A549 (cell line): ENCODE measurements at regions not wholly inside any gene's neighbourhood (a gene's known extent, or its start where the extent isn't known, plus 50 kb on each side); places are given as distances from the start of the nearest gene placed in this dataset.

Experiments used
- ATAC-seq, 2 experiments: fragments of 200-7000 bp in 1 of 2; fragments of >200 bp in 1 of 2; cut with Nextera tagmentation in 1 of 2; cut with Tn5 transposase in 1 of 2; 3 replicates each; pipeline versions ENCODE4 v1.8.0 to v1.9.1; 2018 to 2020; ENCODE audit warnings: mild to moderate bottlenecking in 1 of 2, moderate library complexity in 1 of 2
- CTCF ChIA-PET: fragments of 300-600 bp; sonication (Branson Sonifier 250); formaldehyde crosslinking; extraction: SDS; loops from one replicate; lab custom pipeline; 2021; ENCODE audit warnings: antibody characterized with exemption, inconsistent platforms; lab: Yijun Ruan, JAX
- POLR2A ChIA-PET: fragments of 350-600 bp; formaldehyde crosslinking; extraction: SDS; loops from one replicate; lab custom pipeline; 2021; ENCODE audit warnings: antibody characterized with exemption, inconsistent platforms; lab: Yijun Ruan, JAX
- DNase-seq, 2 experiments: peaks; one replicate each; pipeline versions ENCODE4 v3.0.0 to v3.0.0-alpha.2; 2011 to 2016; ENCODE audit warnings: low read depth in 1 of 2, low spot score in 1 of 2
- FAIRE-seq: peaks from 2 replicates; lab custom pipeline; 2011; peaks lifted over from hg19 to GRCh38; lab: Jason Lieb, UNC
- H3K27ac ChIP-seq, 2 experiments: fragments of >200 bp; sonication (Bioruptor Twin); formaldehyde crosslinking; 3 replicates each; pipeline ENCODE4 v1.5.1; 2016 to 2017
- H3K4me1 ChIP-seq: fragments of >200 bp; sonication (Bioruptor Twin); formaldehyde crosslinking; 3 replicates; pipeline ENCODE4 v1.6.1; 2016
- H3K4me2 ChIP-seq: fragments of >200 bp; sonication (Bioruptor Twin); formaldehyde crosslinking; 3 replicates; pipeline ENCODE4 v1.6.1; 2016
- H3K4me3 ChIP-seq: fragments of >200 bp; sonication (Bioruptor Twin); formaldehyde crosslinking; 3 replicates; pipeline ENCODE4 v1.5.1; 2016
- H3K9me3 ChIP-seq: fragments of >200 bp; sonication (Bioruptor Twin); formaldehyde crosslinking; 3 replicates; pipeline ENCODE4 v1.6.1; 2016
- BHLHE40 ChIP-seq: IDR thresholded peaks from 2 replicates; pipeline ENCODE4 v1.6.1; 2012; ENCODE audit warnings: low read depth, low read length, inconsistent platforms
- CBX8 ChIP-seq: fragments of 200-600 bp; sonication (generic); IDR thresholded peaks from 2 replicates; pipeline ENCODE4 v1.6.1; 2016
- CEBPB ChIP-seq, 2 experiments: fragments of >200 bp in 1 of 2; sonication (Bioruptor Twin) in 1 of 2; formaldehyde crosslinking in 1 of 2; IDR thresholded peaks; 2 replicates each; pipeline ENCODE4 v1.6.1; 2012 to 2016
- E2F6 ChIP-seq: IDR thresholded peaks from 2 replicates; pipeline ENCODE4 v1.6.1; 2012; ENCODE audit warnings: low read depth, borderline replicate concordance
- EHF ChIP-seq: fragments of 250-450 bp; sonication (Bioruptor Pico); IDR thresholded peaks from 2 replicates; pipeline ENCODE4 v1.5.0; 2020; ENCODE audit warnings: mild to moderate bottlenecking
- EHMT2 ChIP-seq: fragments of 200-600 bp; sonication (generic); IDR thresholded peaks from 2 replicates; pipeline ENCODE4 v1.6.1; 2016; ENCODE audit warnings: antibody characterized with exemption, low read depth, mild to moderate bottlenecking, moderate library complexity
- EP300 ChIP-seq, 2 experiments: fragments of >200 bp; sonication (Bioruptor Twin); formaldehyde crosslinking; IDR thresholded peaks; 2 replicates in 1 of 2; 3 replicates in 1 of 2; pipeline ENCODE4 v1.6.1; 2016 to 2017
- ESRRA ChIP-seq: fragments of 150-350 bp; IDR thresholded peaks from 2 replicates; pipeline ENCODE4 v1.6.1; 2014; ENCODE audit warnings: mild to moderate bottlenecking, low read length, borderline replicate concordance
- FOSL2 ChIP-seq, 2 experiments: fragments of 450-650 bp in 1 of 2; fragments of >200 bp in 1 of 2; sonication (Bioruptor Twin) in 1 of 2; formaldehyde crosslinking; IDR thresholded peaks; 2 replicates each; pipeline versions ENCODE4 v1.5.0 to v1.6.1; 2016 to 2020; ENCODE audit warnings: mild to moderate bottlenecking in 1 of 2, moderate library complexity in 1 of 2
- FOXS1 ChIP-seq: fragments of 250-450 bp; sonication (Bioruptor Pico); IDR thresholded peaks from 2 replicates; pipeline ENCODE4 v1.5.0; 2020; ENCODE audit warnings: mild to moderate bottlenecking, moderate library complexity
- HES2 ChIP-seq: fragments of >200 bp; sonication (Bioruptor Twin); formaldehyde crosslinking; IDR thresholded peaks from 2 replicates; pipeline ENCODE4 v1.6.1; 2016
- HMGXB4 ChIP-seq: fragments of 250-450 bp; sonication (Bioruptor Pico); IDR thresholded peaks from 2 replicates; pipeline ENCODE4 v1.5.0; 2021; ENCODE audit warnings: mild to moderate bottlenecking, moderate library complexity, borderline replicate concordance
- MAFK ChIP-seq: fragments of 450-650 bp; IDR thresholded peaks from 2 replicates; pipeline ENCODE4 v1.6.1; 2014; ENCODE audit not compliant: partially characterized antibody
- MYC ChIP-seq: IDR thresholded peaks from 2 replicates; pipeline ENCODE4 v1.6.1; 2012; ENCODE audit warnings: mild to moderate bottlenecking, inconsistent platforms, low read length, improper control_type of control experiment, borderline replicate concordance
- NPAS2 ChIP-seq: fragments of 250-450 bp; sonication (Bioruptor Pico); IDR thresholded peaks from 2 replicates; pipeline ENCODE4 v1.8.0; 2022; ENCODE audit warnings: mild to moderate bottlenecking, moderate library complexity, borderline replicate concordance
- PBX3 ChIP-seq: IDR thresholded peaks from 2 replicates; pipeline ENCODE4 v1.6.1; 2012
- PHF8 ChIP-seq: fragments of 200-600 bp; sonication (generic); IDR thresholded peaks from 2 replicates; pipeline ENCODE4 v1.6.1; 2016; ENCODE audit warnings: low read depth, mild to moderate bottlenecking, antibody characterized with exemption, moderate library complexity, borderline replicate concordance
- RARB ChIP-seq: fragments of 250-450 bp; sonication (Bioruptor Pico); IDR thresholded peaks from 2 replicates; pipeline ENCODE4 v1.8.0; 2021; ENCODE audit warnings: mild to moderate bottlenecking, moderate library complexity
- RFX5 ChIP-seq: fragments of 450-650 bp; IDR thresholded peaks from 2 replicates; pipeline ENCODE4 v1.7.1; 2014; ENCODE audit warnings: antibody characterized with exemption, mild to moderate bottlenecking, moderate library complexity
- SMC3 ChIP-seq: fragments of >200 bp; sonication (Bioruptor Twin); formaldehyde crosslinking; IDR thresholded peaks from 3 replicates; pipeline ENCODE4 v1.6.1; 2018; ENCODE audit warnings: inconsistent platforms
- TFCP2L1 ChIP-seq: fragments of 250-450 bp; sonication (Bioruptor Pico); IDR thresholded peaks from 2 replicates; pipeline ENCODE4 v1.5.0; 2021; ENCODE audit warnings: mild to moderate bottlenecking
- USF2 ChIP-seq: fragments of 450-650 bp; IDR thresholded peaks from 2 replicates; pipeline ENCODE4 v1.6.1; 2014; ENCODE audit warnings: antibody characterized with exemption
- ZC3H11A ChIP-seq: fragments of 450-650 bp; IDR thresholded peaks from 2 replicates; pipeline ENCODE4 v1.6.1; 2014; ENCODE audit warnings: antibody characterized with exemption, mild to moderate bottlenecking
- ZNF302 ChIP-seq: fragments of 250-450 bp; sonication (Bioruptor Pico); IDR thresholded peaks from 2 replicates; pipeline ENCODE4 v1.9.0; 2021; ENCODE audit warnings: inconsistent platforms, mild to moderate bottlenecking, moderate library complexity
- ZSCAN20 ChIP-seq: fragments of 250-450 bp; sonication (Bioruptor Pico); IDR thresholded peaks from 2 replicates; pipeline ENCODE4 v1.8.0; 2022; ENCODE audit warnings: mild to moderate bottlenecking, moderate library complexity
- WGBS: methylation state at CpG from one replicate; pipeline ENCODE4 v1.1.6; 2017; ENCODE audit errors: missing lambda C conversion rate; 5-methylcytosine and 5-hydroxymethylcytosine counted together

GRCh38 chr6:165722022-165722421 is 59.0 kb upstream of the PDE10A start (continued):
- no peak for TF ChIP-seq FOXS1 (CRISPR knock-in tag)
- no peak for TF ChIP-seq PBX3

GRCh38 chr6:165721356-165721755 is 58.3 kb upstream of the PDE10A start:
- ATAC-seq: no peak
- CTCF ChIA-PET: no interaction called here
- H3K4me1 ChIP-seq: peaks cover 26% of the 10 kb centered on the region
- WGBS: 81% methylated on average over 3 of the region's 3 CpGs
- DNase-seq: no peak
- POLR2A ChIA-PET: no interaction called here
- H3K27ac ChIP-seq: no peak overlapping the region
- no peak overlapping the region for H3K4me2 ChIP-seq
- no peak for TF ChIP-seq PHF8
- no peak for TF ChIP-seq HES2
- TF ChIP-seq MAFK: no peak
- TF ChIP-seq ESRRA: no peak
- TF ChIP-seq BHLHE40: no peak
- TF ChIP-seq FOSL2 (IDR thresholded peaks at IDR 0.05): no peak
- TF ChIP-seq FOSL2 (CRISPR knock-in tag; IDR thresholded peaks at IDR 0.05): no peak
- TF ChIP-seq USF2: no peak
- no peak for TF ChIP-seq RARB (CRISPR knock-in tag)
- TF ChIP-seq ZC3H11A: no peak
- TF ChIP-seq EP300 (IDR thresholded peaks at IDR 0.05): no peak
- TF ChIP-seq MYC: no peak
- TF ChIP-seq FOXS1 (CRISPR knock-in tag): no peak
- TF ChIP-seq CBX8: no peak
- no peaks in the 10 kb centered on the region for H3K9me3 ChIP-seq
- no peak overlapping the region for H3K4me3 ChIP-seq
- FAIRE-seq: no peak

- ATAC-seq: peak in 1 of 2 experiments; percentile 46; a peak in 2 of 6 replicates
- no peak for FAIRE-seq
- ChIA-PET POLR2A (no interaction called here), CTCF (interaction anchor here (1.3 kb wide), 1 partner anchor 11 kb away, joined by 3 read pairs; no protein-coding TSS in a partner anchor)
- Histone ChIP-seq H3K4me3 (no peak overlapping the region), H3K9me3 (no peaks in the 10 kb centered on the region), H3K4me1 (peaks cover 29% of the 10 kb centered on the region), H3K27ac (peak overlapping the region in 1 of 2 experiments; percentile 44; a peak in 3 of 6 replicates), H3K4me2 (peak overlapping the region; percentile 40)
- TF ChIP-seq EHMT2 (no peak), ZC3H11A (no peak), TFCP2L1 (CRISPR knock-in tag) (no peak), ZSCAN20 (no peak), RARB (CRISPR knock-in tag) (no peak), CEBPB (IDR thresholded peaks at IDR 0.05) (no peak), SMC3 (no peak), USF2 (no peak), HES2 (no peak), EHF (CRISPR knock-in tag) (no peak), HMGXB4 (CRISPR knock-in tag) (no peak), E2F6 (no peak), NPAS2 (CRISPR knock-in tag) (no peak), ZNF302 (CRISPR knock-in tag) (no peak), RFX5 (no peak), ESRRA (no peak)
- DNase-seq: no peak
- WGBS: 31% methylated on average over 4 of the region's 4 CpGs
Observed at GRCh38 chr6:165718491-165718891, 55.5 kb upstream of the PDE10A start.
